Prostate gland (tissue), 2 donors: ENCODE measurements at regions not wholly inside any gene's neighbourhood (a gene's known extent, or its start where the extent isn't known, plus 50 kb on each side); places are given as distances from the start of the nearest gene placed in this dataset.
"Not testable (repeated sequence)": the region's sequence is repeated elsewhere in the genome, so short reads cannot be mapped to it uniquely, and the experiment has no call there.

Experiments used
- DNase-seq: peaks from one replicate; pipeline ENCODE4 v3.0.0-alpha.2; 2019; ENCODE audit warnings: low spot score
- H3K27ac ChIP-seq, 2 donors: fragments of 200-600 bp; sonication (generic); 2 replicates each; pipeline ENCODE4 v1.5.1; 2017 to 2019
- H3K27me3 ChIP-seq: fragments of 200-600 bp; sonication (generic); replicated peaks from 2 replicates; pipeline ENCODE4 v1.5.1; 2019; ENCODE audit not compliant: insufficient read depth
- H3K36me3 ChIP-seq, 2 donors: fragments of 200-600 bp; sonication (generic); 1 replicate in 1 of 2; 2 replicates in 1 of 2; pipeline versions ENCODE4 v1.5.1 to v1.8.1; 2017 to 2019
- H3K4me1 ChIP-seq: fragments of 200-600 bp; sonication (generic); replicated peaks from 2 replicates; pipeline ENCODE4 v1.5.1; 2019
- H3K4me3 ChIP-seq, 2 donors: fragments of 200-600 bp; sonication (generic); 2 replicates each; pipeline ENCODE4 v1.5.1; 2017 to 2019
- H3K9me3 ChIP-seq: fragments of 200-600 bp; sonication (generic); 2 replicates; pipeline ENCODE4 v1.5.1; 2017
- POLR2A ChIP-seq: fragments of 450-650 bp; IDR thresholded peaks from one replicate; pipeline ENCODE4 v1.6.1; 2016; ENCODE audit warnings: antibody characterized with exemption, mild to moderate bottlenecking
- POLR2AphosphoS5 ChIP-seq: sonication (generic); formaldehyde crosslinking; IDR thresholded peaks from one replicate; pipeline ENCODE4 v1.6.1; 2017; ENCODE audit warnings: antibody characterized with exemption
- WGBS: methylation state at CpG from one replicate; pipeline ENCODE4 v1.1.5; 2018; 5-methylcytosine and 5-hydroxymethylcytosine counted together
- intact Hi-C: fragments of 100-400 bp; cut with DNase I; formaldehyde crosslinking; loops from one replicate; pipeline ENCODE4 v1.14.2; 2022
- TF ChIP-seq, protein P1 (sequence below), 4 experiments: fragments of 200-600 bp in 2 of 4; fragments of 450-650 bp in 2 of 4; sonication (generic) in 2 of 4; IDR thresholded peaks; 1 replicate in 3 of 4; 2 replicates in 1 of 4; pipeline ENCODE4 v1.5.1; 2016 to 2019; ENCODE audit warnings: antibody characterized with exemption in 4 of 4, mild to moderate bottlenecking in 2 of 4, moderate library complexity in 2 of 4

DNA sequence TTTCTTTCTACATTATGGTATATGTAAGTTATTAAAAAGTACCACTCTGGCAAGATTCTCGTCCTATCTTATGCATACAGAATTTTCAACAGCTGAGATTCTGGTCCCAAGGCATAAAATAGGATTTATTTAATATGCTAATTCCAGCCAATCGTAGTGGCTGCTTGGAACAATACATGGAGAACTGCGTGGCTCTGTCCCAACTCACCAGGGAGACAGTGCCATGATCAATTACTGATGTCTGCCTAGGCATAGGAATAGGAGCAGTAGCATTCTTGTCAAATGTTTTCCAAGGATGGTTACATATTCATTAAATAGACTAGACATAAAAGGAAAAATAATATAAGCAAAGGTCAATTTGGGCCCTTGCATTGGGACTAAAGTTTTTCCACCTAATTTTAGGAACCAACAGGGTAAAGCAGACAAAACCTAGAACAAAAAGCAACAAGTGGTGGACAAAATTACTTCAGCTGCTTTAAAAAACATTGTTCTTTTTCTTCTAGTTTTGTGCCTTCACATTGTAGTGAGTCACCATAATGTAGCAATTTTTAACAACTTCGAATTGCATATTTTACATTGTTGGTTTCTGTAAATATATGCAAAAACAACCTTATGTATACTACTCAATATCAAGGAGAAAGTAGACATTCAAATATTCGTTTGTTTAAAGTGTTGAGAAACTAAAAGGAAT is 232.8 kb upstream of the ATP5MC3 start:
- no peaks in the 10 kb centered on the region for H3K27me3 ChIP-seq
- no peak for DNase-seq
- no peaks in the 10 kb centered on the region for H3K36me3 ChIP-seq
- no peak overlapping the region for H3K27ac ChIP-seq
- WGBS: 88% methylated on average over 5 of the region's 5 CpGs
- no peak overlapping the region for H3K4me3 ChIP-seq
- no peaks in the 10 kb centered on the region for H3K4me1 ChIP-seq
- intact Hi-C loops: no loop called here
- TF ChIP-seq, protein P1, sequence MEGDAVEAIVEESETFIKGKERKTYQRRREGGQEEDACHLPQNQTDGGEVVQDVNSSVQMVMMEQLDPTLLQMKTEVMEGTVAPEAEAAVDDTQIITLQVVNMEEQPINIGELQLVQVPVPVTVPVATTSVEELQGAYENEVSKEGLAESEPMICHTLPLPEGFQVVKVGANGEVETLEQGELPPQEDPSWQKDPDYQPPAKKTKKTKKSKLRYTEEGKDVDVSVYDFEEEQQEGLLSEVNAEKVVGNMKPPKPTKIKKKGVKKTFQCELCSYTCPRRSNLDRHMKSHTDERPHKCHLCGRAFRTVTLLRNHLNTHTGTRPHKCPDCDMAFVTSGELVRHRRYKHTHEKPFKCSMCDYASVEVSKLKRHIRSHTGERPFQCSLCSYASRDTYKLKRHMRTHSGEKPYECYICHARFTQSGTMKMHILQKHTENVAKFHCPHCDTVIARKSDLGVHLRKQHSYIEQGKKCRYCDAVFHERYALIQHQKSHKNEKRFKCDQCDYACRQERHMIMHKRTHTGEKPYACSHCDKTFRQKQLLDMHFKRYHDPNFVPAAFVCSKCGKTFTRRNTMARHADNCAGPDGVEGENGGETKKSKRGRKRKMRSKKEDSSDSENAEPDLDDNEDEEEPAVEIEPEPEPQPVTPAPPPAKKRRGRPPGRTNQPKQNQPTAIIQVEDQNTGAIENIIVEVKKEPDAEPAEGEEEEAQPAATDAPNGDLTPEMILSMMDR (IDR thresholded peaks at IDR 0.05): no peak
- TF ChIP-seq POLR2A (no peak), POLR2AphosphoS5 (no peak)
- H3K9me3 ChIP-seq: no peaks in the 10 kb centered on the region

DNA sequence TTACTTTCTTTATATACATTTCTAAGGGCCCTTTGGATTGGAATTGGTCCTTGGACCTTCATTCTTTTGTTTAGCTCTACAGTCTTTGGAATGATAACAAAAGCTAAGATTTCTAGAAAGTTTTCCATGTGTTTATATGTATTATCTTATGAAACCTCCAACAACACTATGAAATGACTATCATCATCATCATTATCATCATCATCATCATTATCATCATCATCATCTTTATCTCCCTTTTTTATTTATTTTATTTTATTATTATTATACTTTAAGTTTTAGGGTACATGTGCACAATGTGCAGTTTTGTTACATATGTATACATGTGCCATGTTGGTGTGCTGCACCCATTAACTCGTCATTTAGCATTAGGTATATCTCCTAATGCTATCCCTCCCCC is 229.4 kb upstream of the ATP5MC3 start:
- H3K9me3 ChIP-seq, H3K27ac ChIP-seq, intact Hi-C loops, DNase-seq, H3K4me3 ChIP-seq, H3K4me1 ChIP-seq, H3K36me3 ChIP-seq, H3K27me3 ChIP-seq: not testable (repeated sequence)
- 100% methylated on average over 1 of the region's 1 CpG for WGBS

DNA sequence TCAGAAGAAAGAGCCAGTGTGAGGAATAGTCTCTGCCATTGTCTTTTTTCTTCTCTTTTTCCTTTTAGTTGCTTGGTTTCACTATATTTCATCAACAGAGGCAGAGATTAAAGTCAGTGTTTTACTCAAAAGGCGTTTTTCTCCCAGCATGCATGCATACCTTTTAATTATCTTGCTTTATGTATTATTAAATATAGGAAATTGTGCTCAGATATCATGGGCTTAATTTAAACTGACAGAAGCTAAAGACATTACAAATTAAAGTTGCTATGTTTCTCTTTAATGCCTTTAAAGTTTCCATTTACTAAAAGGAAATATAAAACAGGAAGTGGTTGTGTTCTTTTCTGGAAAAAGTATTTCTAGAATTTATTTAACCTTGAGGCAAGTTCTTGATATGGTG is 223.3 kb upstream of the ATP5MC3 start:
- 89% methylated on average over 1 of the region's 1 CpG for WGBS
- TF ChIP-seq POLR2A (no peak), POLR2AphosphoS5 (no peak)
- TF ChIP-seq, protein P1 (IDR thresholded peaks at IDR 0.05): no peak
- Histone ChIP-seq H3K4me3 (no peak overlapping the region), H3K4me1 (no peaks in the 10 kb centered on the region), H3K27me3 (no peaks in the 10 kb centered on the region), H3K36me3 (no peaks in the 10 kb centered on the region), H3K9me3 (no peaks in the 10 kb centered on the region), H3K27ac (no peak overlapping the region)
- intact Hi-C loops: no loop called here
- DNase-seq: no peak

- 81% methylated on average over 1 of the region's 1 CpG for WGBS
- TF ChIP-seq POLR2A (no peak), POLR2AphosphoS5 (no peak)
- TF ChIP-seq, protein P1 (IDR thresholded peaks at IDR 0.05): no peak
Observed at GRCh38 chr2:175403599-175404221, 222.2 kb upstream of the ATP5MC3 start.

DNA sequence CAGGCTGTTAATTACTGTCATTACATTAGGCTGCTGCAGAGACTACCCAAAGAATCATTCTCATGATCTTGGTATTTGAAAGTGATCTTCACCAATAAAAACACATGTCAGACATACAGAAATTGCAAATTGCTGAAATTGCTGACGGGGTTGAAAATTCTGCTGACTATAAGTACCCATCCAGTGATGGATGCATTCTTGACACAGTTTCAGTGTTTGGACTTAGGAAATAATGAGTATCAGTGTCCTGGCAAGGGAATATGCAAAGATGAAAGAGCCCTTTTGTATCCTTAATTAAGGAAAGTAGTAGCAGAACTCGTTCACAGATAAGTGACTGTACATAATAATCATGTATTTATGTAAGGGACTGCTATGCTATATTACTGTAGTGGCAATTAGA is 221.1 kb upstream of the ATP5MC3 start:
- 41% methylated on average over 2 of the region's 2 CpGs for WGBS
- Histone ChIP-seq H3K9me3 (no peaks in the 10 kb centered on the region), H3K4me3 (no peak overlapping the region), H3K27me3 (no peaks in the 10 kb centered on the region), H3K4me1 (no peaks in the 10 kb centered on the region), H3K36me3 (no peaks in the 10 kb centered on the region), H3K27ac (no peak overlapping the region)
- TF ChIP-seq POLR2AphosphoS5 (no peak), POLR2A (no peak)
- TF ChIP-seq, protein P1 (IDR thresholded peaks at IDR 0.05): no peak
- no peak for DNase-seq
- intact Hi-C loops: no loop called here

More at GRCh38 chr2:175403599-175404221, 222.2 kb upstream of the ATP5MC3 start:
- H3K27me3 ChIP-seq: no peaks in the 10 kb centered on the region
- H3K36me3 ChIP-seq: no peaks in the 10 kb centered on the region
- H3K27ac ChIP-seq: no peak overlapping the region
- no peaks in the 10 kb centered on the region for H3K4me1 ChIP-seq
- H3K9me3 ChIP-seq: no peaks in the 10 kb centered on the region
- intact Hi-C loops: no loop called here
- no peak for DNase-seq
- H3K4me3 ChIP-seq: no peak overlapping the region
